ENCODE measurements at regions not wholly inside any gene's neighbourhood (a gene's known extent, or its start where the extent isn't known, plus 50 kb on each side); places are given as distances from the start of the nearest gene placed in this dataset.

GRCh38 chr1:182236651-182237077 lies 154.9 kb downstream of the GLUL start (continued):
- no peak for TF ChIP-seq NBN (IDR thresholded peaks at IDR 0.05; ENCODE audit: low read depth)
- no peak for TF ChIP-seq NCOA1 (IDR thresholded peaks at IDR 0.05; ENCODE audit: low read depth)
- TF ChIP-seq, protein P1, sequence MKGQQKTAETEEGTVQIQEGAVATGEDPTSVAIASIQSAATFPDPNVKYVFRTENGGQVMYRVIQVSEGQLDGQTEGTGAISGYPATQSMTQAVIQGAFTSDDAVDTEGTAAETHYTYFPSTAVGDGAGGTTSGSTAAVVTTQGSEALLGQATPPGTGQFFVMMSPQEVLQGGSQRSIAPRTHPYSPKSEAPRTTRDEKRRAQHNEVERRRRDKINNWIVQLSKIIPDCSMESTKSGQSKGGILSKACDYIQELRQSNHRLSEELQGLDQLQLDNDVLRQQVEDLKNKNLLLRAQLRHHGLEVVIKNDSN (CRISPR knock-in tag; IDR thresholded peaks at IDR 0.05): no peak
- no peak for TF ChIP-seq TCFL5 (CRISPR knock-in tag; conservative IDR thresholded peaks at IDR 0.05)
- TF ChIP-seq ZNF395 (CRISPR knock-in tag; IDR thresholded peaks at IDR 0.05): no peak
- no peak for TF ChIP-seq ZNF134 (CRISPR knock-in tag; conservative IDR thresholded peaks at IDR 0.05)
- TF ChIP-seq SMAD4 (CRISPR knock-in tag; conservative IDR thresholded peaks at IDR 0.05): no peak
- TF ChIP-seq, protein P2, sequence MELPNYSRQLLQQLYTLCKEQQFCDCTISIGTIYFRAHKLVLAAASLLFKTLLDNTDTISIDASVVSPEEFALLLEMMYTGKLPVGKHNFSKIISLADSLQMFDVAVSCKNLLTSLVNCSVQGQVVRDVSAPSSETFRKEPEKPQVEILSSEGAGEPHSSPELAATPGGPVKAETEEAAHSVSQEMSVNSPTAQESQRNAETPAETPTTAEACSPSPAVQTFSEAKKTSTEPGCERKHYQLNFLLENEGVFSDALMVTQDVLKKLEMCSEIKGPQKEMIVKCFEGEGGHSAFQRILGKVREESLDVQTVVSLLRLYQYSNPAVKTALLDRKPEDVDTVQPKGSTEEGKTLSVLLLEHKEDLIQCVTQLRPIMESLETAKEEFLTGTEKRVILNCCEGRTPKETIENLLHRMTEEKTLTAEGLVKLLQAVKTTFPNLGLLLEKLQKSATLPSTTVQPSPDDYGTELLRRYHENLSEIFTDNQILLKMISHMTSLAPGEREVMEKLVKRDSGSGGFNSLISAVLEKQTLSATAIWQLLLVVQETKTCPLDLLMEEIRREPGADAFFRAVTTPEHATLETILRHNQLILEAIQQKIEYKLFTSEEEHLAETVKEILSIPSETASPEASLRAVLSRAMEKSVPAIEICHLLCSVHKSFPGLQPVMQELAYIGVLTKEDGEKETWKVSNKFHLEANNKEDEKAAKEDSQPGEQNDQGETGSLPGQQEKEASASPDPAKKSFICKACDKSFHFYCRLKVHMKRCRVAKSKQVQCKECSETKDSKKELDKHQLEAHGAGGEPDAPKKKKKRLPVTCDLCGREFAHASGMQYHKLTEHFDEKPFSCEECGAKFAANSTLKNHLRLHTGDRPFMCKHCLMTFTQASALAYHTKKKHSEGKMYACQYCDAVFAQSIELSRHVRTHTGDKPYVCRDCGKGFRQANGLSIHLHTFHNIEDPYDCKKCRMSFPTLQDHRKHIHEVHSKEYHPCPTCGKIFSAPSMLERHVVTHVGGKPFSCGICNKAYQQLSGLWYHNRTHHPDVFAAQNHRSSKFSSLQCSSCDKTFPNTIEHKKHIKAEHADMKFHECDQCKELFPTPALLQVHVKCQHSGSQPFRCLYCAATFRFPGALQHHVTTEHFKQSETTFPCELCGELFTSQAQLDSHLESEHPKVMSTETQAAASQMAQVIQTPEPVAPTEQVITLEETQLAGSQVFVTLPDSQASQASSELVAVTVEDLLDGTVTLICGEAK (IDR thresholded peaks at IDR 0.05): 0 out of 2 replicates have a peak, but pooled peaks have one; percentile 24
- TF ChIP-seq, protein P2 (CRISPR knock-in tag; IDR thresholded peaks at IDR 0.05): no peak
- TF ChIP-seq, protein P3, sequence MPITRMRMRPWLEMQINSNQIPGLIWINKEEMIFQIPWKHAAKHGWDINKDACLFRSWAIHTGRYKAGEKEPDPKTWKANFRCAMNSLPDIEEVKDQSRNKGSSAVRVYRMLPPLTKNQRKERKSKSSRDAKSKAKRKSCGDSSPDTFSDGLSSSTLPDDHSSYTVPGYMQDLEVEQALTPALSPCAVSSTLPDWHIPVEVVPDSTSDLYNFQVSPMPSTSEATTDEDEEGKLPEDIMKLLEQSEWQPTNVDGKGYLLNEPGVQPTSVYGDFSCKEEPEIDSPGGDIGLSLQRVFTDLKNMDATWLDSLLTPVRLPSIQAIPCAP (CRISPR knock-in tag; IDR thresholded peaks at IDR 0.05; ENCODE audit: borderline replicate concordance): no peak
- TF ChIP-seq FOXK2 (conservative IDR thresholded peaks at IDR 0.05 in 1 of 2, IDR thresholded peaks at IDR 0.05 in 1 of 2; ENCODE audit: low read depth in 2 of 2): peak; percentile 35 to 47; a peak in 3 of 4 replicates
- peak in 1 of 2 experiments; percentile 78; a peak in 1 of 4 replicates for TF ChIP-seq CSDE1 (IDR thresholded peaks at IDR 0.05)
- TF ChIP-seq ARID3B (CRISPR knock-in tag; IDR thresholded peaks at IDR 0.05; ENCODE audit: borderline replicate concordance): no peak

All from K562 (cell line).